Activated CD4-positive, alpha-beta T cell treated with anti-CD3 and anti-CD28 coated beads, Interleukin-2, amount 10 ng/mL, durations not matched to agents 7 days and 5 days (primary cell): ENCODE measurements at regions not wholly inside any gene's neighbourhood (a gene's known extent, or its start where the extent isn't known, plus 50 kb on each side); places are given as distances from the start of the nearest gene placed in this dataset.
"Not testable (repeated sequence)": the region's sequence is repeated elsewhere in the genome, so short reads cannot be mapped to it uniquely, and the experiment has no call there.

Experiments
- CTCF ChIA-PET: fragments of 350-600 bp; sonication (Branson Sonifier 250); formaldehyde crosslinking; loops from one replicate; lab custom pipeline; 2021; ENCODE audit warnings: antibody characterized with exemption; lab: Charles Lee
- POLR2A ChIA-PET: fragments of 350-600 bp; sonication (Branson Sonifier 250); formaldehyde crosslinking; loops from one replicate; lab custom pipeline; 2021; ENCODE audit warnings: antibody characterized with exemption; lab: Charles Lee
- DNase-seq: peaks from one replicate; pipeline ENCODE4 v3.0.0-alpha.2; 2020
- H3K27ac Mint-ChIP-seq: one replicate; pipeline ENCODE4 v1.8.0; 2021; ENCODE audit warnings: mild to moderate bottlenecking, moderate library complexity, mixed read lengths
- H3K27me3 Mint-ChIP-seq: one replicate; pipeline ENCODE4 v1.8.0; 2021; ENCODE audit warnings: mixed read lengths
- H3K36me3 Mint-ChIP-seq: one replicate; pipeline ENCODE4 v1.8.0; 2021; ENCODE audit warnings: low read depth, mixed read lengths
- H3K4me1 Mint-ChIP-seq: one replicate; pipeline ENCODE4 v1.8.0; 2021; ENCODE audit warnings: mixed read lengths
- H3K4me3 Mint-ChIP-seq: one replicate; pipeline ENCODE4 v1.8.0; 2021; ENCODE audit warnings: mild to moderate bottlenecking, moderate library complexity, mixed read lengths
- H3K9me3 Mint-ChIP-seq: one replicate; pipeline ENCODE4 v1.8.0; 2021; ENCODE audit warnings: mixed read lengths

GRCh38 chr14:80047761-80048160, 163.5 kb downstream of the DIO2 start:
- Mint-ChIP-seq H3K27me3 (no peaks in the 10 kb centered on the region), H3K9me3 (no peaks in the 10 kb centered on the region), H3K36me3 (no peaks in the 10 kb centered on the region), H3K4me3 (no peak overlapping the region), H3K27ac (no peak overlapping the region), H3K4me1 (no peaks in the 10 kb centered on the region)
- DNase-seq: no peak
- POLR2A ChIA-PET: no interaction called here
- CTCF ChIA-PET: no interaction called here

DNA sequence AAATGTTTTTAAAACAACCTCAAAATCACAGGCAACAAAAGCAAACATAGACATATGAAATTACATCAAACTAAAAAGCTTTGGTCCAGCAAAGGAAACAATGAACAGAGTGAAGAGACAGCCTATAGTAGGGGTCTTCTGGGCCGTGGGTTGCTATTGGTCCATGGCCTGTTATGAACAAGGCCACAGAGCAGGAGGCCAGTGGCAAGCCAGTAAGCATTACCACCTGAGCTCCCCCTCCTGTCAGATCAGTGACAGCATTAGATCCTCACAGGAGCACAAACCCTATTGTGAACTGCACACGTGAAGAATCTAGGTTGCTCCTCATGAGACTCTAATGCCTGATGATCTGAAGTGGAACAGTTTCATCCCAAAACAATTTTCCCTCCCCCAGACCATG, 174.0 kb downstream of the DIO2 start:
- ChIA-PET POLR2A (no interaction called here), CTCF (interaction anchor here (0.6 kb wide), 1 partner anchor 1104 kb away, joined by 3 read pairs; no protein-coding TSS in a partner anchor)
- no peaks in the 10 kb centered on the region for H3K36me3 Mint-ChIP-seq
- peaks cover 4% of the 10 kb centered on the region for H3K9me3 Mint-ChIP-seq
- no peak overlapping the region for H3K4me3 Mint-ChIP-seq
- no peak for DNase-seq
- no peaks in the 10 kb centered on the region for H3K4me1 Mint-ChIP-seq
- H3K27ac Mint-ChIP-seq: no peak overlapping the region
- H3K27me3 Mint-ChIP-seq: no peaks in the 10 kb centered on the region

DNA sequence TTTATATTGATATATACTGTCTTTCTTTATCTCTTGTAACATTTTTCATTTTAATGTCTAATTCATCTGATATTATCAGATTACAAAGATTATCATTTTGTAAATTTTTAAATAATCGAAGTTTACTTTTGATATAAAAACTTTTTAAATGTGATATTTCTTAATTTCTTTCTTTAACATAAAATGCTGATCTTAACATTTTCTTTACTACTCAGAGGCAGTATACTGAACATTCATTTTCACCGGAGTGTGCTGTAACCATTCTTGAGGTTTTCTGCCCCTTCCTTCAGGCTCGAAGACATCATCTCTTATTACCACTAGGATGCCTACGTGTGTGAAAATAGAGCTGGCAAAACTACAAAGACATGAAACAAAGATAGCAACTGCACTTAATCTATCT, 186.9 kb downstream of the DIO2 start:
- H3K27ac Mint-ChIP-seq: no peak overlapping the region
- H3K36me3 Mint-ChIP-seq: no peaks in the 10 kb centered on the region
- H3K27me3 Mint-ChIP-seq: no peaks in the 10 kb centered on the region
- POLR2A ChIA-PET: no interaction called here
- no peak for DNase-seq
- H3K4me3 Mint-ChIP-seq: no peak overlapping the region
- CTCF ChIA-PET: no interaction called here
- peaks cover 4% of the 10 kb centered on the region for H3K9me3 Mint-ChIP-seq
- H3K4me1 Mint-ChIP-seq: no peaks in the 10 kb centered on the region

- H3K4me1 Mint-ChIP-seq, H3K9me3 Mint-ChIP-seq, H3K27me3 Mint-ChIP-seq, POLR2A ChIA-PET, DNase-seq, CTCF ChIA-PET, H3K4me3 Mint-ChIP-seq, H3K36me3 Mint-ChIP-seq, H3K27ac Mint-ChIP-seq: not testable (repeated sequence)
Observed at GRCh38 chr14:80018476-80018875, 192.8 kb downstream of the DIO2 start.

GRCh38 chr14:80017795-80018194, 193.5 kb downstream of the DIO2 start:
- Mint-ChIP-seq H3K9me3 (peaks cover 3% of the 10 kb centered on the region), H3K4me3 (no peak overlapping the region), H3K4me1 (no peaks in the 10 kb centered on the region), H3K27ac (no peak overlapping the region), H3K27me3 (no peaks in the 10 kb centered on the region), H3K36me3 (no peaks in the 10 kb centered on the region)
- ChIA-PET POLR2A (no interaction called here), CTCF (no interaction called here)
- DNase-seq: no peak

GRCh38 chr14:80010245-80010644, 201.1 kb downstream of the DIO2 start:
- H3K27me3 Mint-ChIP-seq, H3K27ac Mint-ChIP-seq, H3K9me3 Mint-ChIP-seq, H3K36me3 Mint-ChIP-seq, H3K4me1 Mint-ChIP-seq, CTCF ChIA-PET, H3K4me3 Mint-ChIP-seq, DNase-seq, POLR2A ChIA-PET: not testable (repeated sequence)

GRCh38 chr14:80005561-80005960, 205.7 kb downstream of the DIO2 start:
- no peak overlapping the region for H3K4me3 Mint-ChIP-seq
- no peaks in the 10 kb centered on the region for H3K27me3 Mint-ChIP-seq
- DNase-seq: no peak
- H3K36me3 Mint-ChIP-seq: no peaks in the 10 kb centered on the region
- H3K27ac Mint-ChIP-seq: no peak overlapping the region
- ChIA-PET CTCF (no interaction called here), POLR2A (no interaction called here)
- H3K4me1 Mint-ChIP-seq: no peaks in the 10 kb centered on the region
- no peaks in the 10 kb centered on the region for H3K9me3 Mint-ChIP-seq

DNA sequence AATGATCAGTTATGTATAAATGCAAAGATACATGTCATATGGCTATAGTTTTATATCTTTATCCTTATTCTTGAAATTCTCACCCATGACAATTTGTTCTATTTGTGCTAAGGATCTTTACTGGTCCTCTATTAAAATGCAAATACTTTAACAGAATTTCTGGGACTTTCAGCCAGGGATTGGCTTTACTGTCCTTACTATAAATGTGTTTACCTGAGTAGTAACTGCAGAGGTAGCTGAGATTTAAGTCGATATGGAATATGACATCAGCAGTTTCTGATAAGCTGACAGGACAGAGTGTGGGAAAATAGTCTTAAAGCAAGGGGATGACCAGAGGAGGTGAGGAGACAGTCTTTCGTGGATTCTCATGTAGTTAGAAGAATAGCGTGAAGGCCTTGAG, 206.4 kb downstream of the DIO2 start:
- no peaks in the 10 kb centered on the region for H3K36me3 Mint-ChIP-seq
- ChIA-PET POLR2A (no interaction called here), CTCF (no interaction called here)
- H3K9me3 Mint-ChIP-seq: peaks cover 3% of the 10 kb centered on the region
- no peaks in the 10 kb centered on the region for H3K27me3 Mint-ChIP-seq
- DNase-seq: no peak
- H3K4me1 Mint-ChIP-seq: no peaks in the 10 kb centered on the region
- no peak overlapping the region for H3K27ac Mint-ChIP-seq
- no peak overlapping the region for H3K4me3 Mint-ChIP-seq

GRCh38 chr14:80003138-80003537, 208.2 kb downstream of the DIO2 start:
- POLR2A ChIA-PET: no interaction called here
- H3K9me3 Mint-ChIP-seq: peaks cover 3% of the 10 kb centered on the region
- H3K36me3 Mint-ChIP-seq: no peaks in the 10 kb centered on the region
- H3K4me3 Mint-ChIP-seq: no peak overlapping the region
- no peaks in the 10 kb centered on the region for H3K4me1 Mint-ChIP-seq
- CTCF ChIA-PET: no interaction called here
- H3K27me3 Mint-ChIP-seq: no peaks in the 10 kb centered on the region
- H3K27ac Mint-ChIP-seq: no peak overlapping the region
- DNase-seq: no peak

GRCh38 chr14:79997509-79998208, 213.6 kb downstream of the DIO2 start:
- Mint-ChIP-seq H3K36me3 (no peaks in the 10 kb centered on the region), H3K27ac (no peak overlapping the region), H3K9me3 (peaks cover 3% of the 10 kb centered on the region), H3K4me3 (no peak overlapping the region), H3K27me3 (no peaks in the 10 kb centered on the region), H3K4me1 (no peaks in the 10 kb centered on the region)
- ChIA-PET POLR2A (no interaction called here), CTCF (no interaction called here)
- no peak for DNase-seq

- Mint-ChIP-seq H3K9me3 (no peaks in the 10 kb centered on the region), H3K4me3 (no peak overlapping the region), H3K36me3 (no peaks in the 10 kb centered on the region), H3K27me3 (no peaks in the 10 kb centered on the region), H3K27ac (no peak overlapping the region), H3K4me1 (no peaks in the 10 kb centered on the region)
- POLR2A ChIA-PET: no interaction called here
- CTCF ChIA-PET: no interaction called here
- no peak for DNase-seq
Observed at GRCh38 chr14:79992407-79993198, 218.7 kb downstream of the DIO2 start.

GRCh38 chr14:79991866-79992265, 219.4 kb downstream of the DIO2 start:
- DNase-seq: no peak
- Mint-ChIP-seq H3K36me3 (no peaks in the 10 kb centered on the region), H3K4me1 (no peaks in the 10 kb centered on the region), H3K4me3 (no peak overlapping the region), H3K9me3 (no peaks in the 10 kb centered on the region), H3K27ac (no peak overlapping the region), H3K27me3 (no peaks in the 10 kb centered on the region)
- ChIA-PET POLR2A (no interaction called here), CTCF (no interaction called here)

GRCh38 chr14:79989990-79990389, 221.3 kb downstream of the DIO2 start:
- Mint-ChIP-seq H3K4me3 (no peak overlapping the region), H3K4me1 (no peaks in the 10 kb centered on the region), H3K27ac (no peak overlapping the region), H3K27me3 (no peaks in the 10 kb centered on the region), H3K36me3 (no peaks in the 10 kb centered on the region), H3K9me3 (no peaks in the 10 kb centered on the region)
- CTCF ChIA-PET: no interaction called here
- no peak for DNase-seq
- POLR2A ChIA-PET: no interaction called here
